PC-3 (cell line): ENCODE measurements at regions not wholly inside any gene's neighbourhood (a gene's known extent, or its start where the extent isn't known, plus 50 kb on each side); places are given as distances from the start of the nearest gene placed in this dataset.

Experiments
- CTCF ChIP-seq: fragments of 300-600 bp; sonication (generic); conservative IDR thresholded peaks from 2 replicates; pipeline ENCODE4 v1.5.1; 2017; ENCODE audit warnings: antibody characterized with exemption, low read depth, mild to moderate bottlenecking, low read length
- EZH2 ChIP-seq: fragments of 300-600 bp; sonication (generic); IDR thresholded peaks from one replicate; pipeline ENCODE4 v1.6.1; 2017; ENCODE audit warnings: antibody characterized with exemption, mild to moderate bottlenecking, low read length; ENCODE audit not compliant: unreplicated experiment

DNA sequence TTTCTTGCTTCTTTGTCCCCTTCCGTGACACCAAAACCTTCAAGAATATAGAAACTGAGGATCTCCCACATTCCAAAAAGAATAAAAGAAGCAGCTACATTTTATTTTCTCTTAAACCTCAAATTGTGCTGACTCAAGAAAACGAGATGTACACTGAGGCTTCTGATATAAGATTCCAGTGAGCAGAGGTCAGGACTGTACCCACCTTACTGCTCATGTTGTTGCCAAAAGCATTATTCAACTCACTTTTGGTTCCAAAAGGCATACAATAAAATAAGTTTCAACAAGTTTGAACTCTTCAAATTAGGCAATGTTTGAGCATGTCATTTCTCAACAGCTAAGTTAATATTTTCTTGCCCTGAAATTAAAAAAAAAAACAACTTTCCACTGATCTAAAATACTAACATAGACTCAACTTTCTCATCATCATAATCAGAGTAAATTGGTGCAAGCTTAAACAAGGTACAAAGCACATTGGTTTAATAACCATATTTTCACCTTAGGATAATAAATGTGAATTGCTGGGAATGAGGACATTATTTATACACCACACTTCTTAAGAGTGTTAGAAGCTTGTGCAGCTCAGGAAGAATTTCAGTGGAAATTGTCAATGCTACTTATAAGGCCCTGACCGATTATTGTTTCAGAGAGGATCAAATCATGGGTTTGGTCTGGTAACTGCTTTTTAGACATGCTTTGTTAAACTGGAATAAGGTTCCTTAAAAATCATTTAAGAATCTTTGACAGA, 629.0 kb upstream of the IGFBP3 start:
- no peak for TF ChIP-seq CTCF
- no peak for TF ChIP-seq EZH2
